ENCODE measurements at regions not wholly inside any gene's neighbourhood (a gene's known extent, or its start where the extent isn't known, plus 50 kb on each side); places are given as distances from the start of the nearest gene placed in this dataset.
"Not testable (repeated sequence)": the region's sequence is repeated elsewhere in the genome, so short reads cannot be mapped to it uniquely, and the experiment has no call there.

- H3K27me3 ChIP-seq (ENCODE audit: low read depth, low read length): no peaks in the 10 kb centered on the region
- peaks cover 4 to 44% of the 10 kb centered on the region in 2 donors for H3K4me1 ChIP-seq (ENCODE audit: control insufficient read depth in 1 of 2, insufficient read depth in 2 of 2, low read length in 2 of 2)
- H3K4me3 ChIP-seq (ENCODE audit: low read depth in 1 of 2, low read length in 2 of 2): no peak overlapping the region
- no peaks in the 10 kb centered on the region for H3K9me3 ChIP-seq (ENCODE audit: control insufficient read depth in 1 of 2, low read length in 2 of 2)
- no peak overlapping the region for H3K27ac ChIP-seq (ENCODE audit: low read length)
- peaks cover 0 to 5% of the 10 kb centered on the region in 2 donors for H3K36me3 ChIP-seq (ENCODE audit: control insufficient read depth in 1 of 2, insufficient read depth in 2 of 2, low read length in 2 of 2)
Measured at GRCh38 chr9:110131499-110131898, 76.5 kb downstream of the C9orf152 start.

- H3K27me3 ChIP-seq (ENCODE audit: low read depth, low read length); H3K4me3 ChIP-seq (ENCODE audit: low read depth in 1 of 2, low read length in 2 of 2); H3K9me3 ChIP-seq (ENCODE audit: control insufficient read depth in 1 of 2, low read length in 2 of 2); H3K27ac ChIP-seq (ENCODE audit: low read length): not testable (repeated sequence)
- Histone ChIP-seq H3K4me1 (ENCODE audit: control insufficient read depth in 1 of 2, insufficient read depth in 2 of 2, low read length in 2 of 2) (peaks cover 0 to 42% of the 10 kb centered on the region in 2 donors), H3K36me3 (ENCODE audit: control insufficient read depth in 1 of 2, insufficient read depth in 2 of 2, low read length in 2 of 2) (peaks cover 8 to 15% of the 10 kb centered on the region in 2 donors)
Measured at GRCh38 chr9:110132531-110132930, 75.4 kb downstream of the C9orf152 start.

- H3K27ac ChIP-seq (ENCODE audit: low read length): peak overlapping the region; percentile 11
- H3K9me3 ChIP-seq (ENCODE audit: control insufficient read depth in 1 of 2, low read length in 2 of 2): no peaks in the 10 kb centered on the region
- H3K36me3 ChIP-seq (ENCODE audit: control insufficient read depth in 1 of 2, insufficient read depth in 2 of 2, low read length in 2 of 2): peaks cover 13 to 20% of the 10 kb centered on the region in 2 donors
- peaks cover 0 to 39% of the 10 kb centered on the region in 2 donors for H3K4me1 ChIP-seq (ENCODE audit: control insufficient read depth in 1 of 2, insufficient read depth in 2 of 2, low read length in 2 of 2)
- H3K4me3 ChIP-seq (ENCODE audit: low read depth in 1 of 2, low read length in 2 of 2): no peak overlapping the region
- no peaks in the 10 kb centered on the region for H3K27me3 ChIP-seq (ENCODE audit: low read depth, low read length)
Measured at GRCh38 chr9:110133059-110133458, 74.9 kb downstream of the C9orf152 start.

- Histone ChIP-seq H3K36me3 (ENCODE audit: control insufficient read depth in 1 of 2, insufficient read depth in 2 of 2, low read length in 2 of 2) (peaks cover 19 to 26% of the 10 kb centered on the region in 2 donors), H3K27ac (ENCODE audit: low read length) (peak overlapping the region; percentile 11), H3K9me3 (ENCODE audit: control insufficient read depth in 1 of 2, low read length in 2 of 2) (no peaks in the 10 kb centered on the region), H3K4me3 (ENCODE audit: low read depth in 1 of 2, low read length in 2 of 2) (no peak overlapping the region), H3K27me3 (ENCODE audit: low read depth, low read length) (no peaks in the 10 kb centered on the region), H3K4me1 (ENCODE audit: control insufficient read depth in 1 of 2, insufficient read depth in 2 of 2, low read length in 2 of 2) (peaks cover 0 to 33% of the 10 kb centered on the region in 2 donors)
Measured at GRCh38 chr9:110133608-110134210, 74.2 kb downstream of the C9orf152 start.

- Histone ChIP-seq H3K27ac (ENCODE audit: low read length) (no peak overlapping the region), H3K36me3 (ENCODE audit: control insufficient read depth in 1 of 2, insufficient read depth in 2 of 2, low read length in 2 of 2) (peaks cover 21 to 26% of the 10 kb centered on the region in 2 donors), H3K4me3 (ENCODE audit: low read depth in 1 of 2, low read length in 2 of 2) (no peak overlapping the region), H3K27me3 (ENCODE audit: low read depth, low read length) (no peaks in the 10 kb centered on the region), H3K9me3 (ENCODE audit: control insufficient read depth in 1 of 2, low read length in 2 of 2) (no peaks in the 10 kb centered on the region), H3K4me1 (ENCODE audit: control insufficient read depth in 1 of 2, insufficient read depth in 2 of 2, low read length in 2 of 2) (peaks cover 0 to 27% of the 10 kb centered on the region in 2 donors)
Measured at GRCh38 chr9:110135846-110136245, 72.1 kb downstream of the C9orf152 start.

- Histone ChIP-seq H3K4me1 (ENCODE audit: control insufficient read depth in 1 of 2, insufficient read depth in 2 of 2, low read length in 2 of 2) (peaks cover 7 to 35% of the 10 kb centered on the region in 2 donors), H3K9me3 (ENCODE audit: control insufficient read depth in 1 of 2, low read length in 2 of 2) (no peaks in the 10 kb centered on the region), H3K27ac (ENCODE audit: low read length) (no peak overlapping the region), H3K4me3 (ENCODE audit: low read depth in 1 of 2, low read length in 2 of 2) (no peak overlapping the region), H3K36me3 (ENCODE audit: control insufficient read depth in 1 of 2, insufficient read depth in 2 of 2, low read length in 2 of 2) (peaks cover 21 to 26% of the 10 kb centered on the region in 2 donors), H3K27me3 (ENCODE audit: low read depth, low read length) (no peaks in the 10 kb centered on the region)
Measured at GRCh38 chr9:110136802-110137201, 71.2 kb downstream of the C9orf152 start.

GRCh38 chr9:110140276-110140675 lies 67.7 kb downstream of the C9orf152 start:
- peaks cover 21 to 26% of the 10 kb centered on the region in 2 donors for H3K36me3 ChIP-seq (ENCODE audit: control insufficient read depth in 1 of 2, insufficient read depth in 2 of 2, low read length in 2 of 2)
- H3K9me3 ChIP-seq (ENCODE audit: control insufficient read depth in 1 of 2, low read length in 2 of 2): no peaks in the 10 kb centered on the region
- H3K27me3 ChIP-seq (ENCODE audit: low read depth, low read length): no peaks in the 10 kb centered on the region
- H3K4me1 ChIP-seq (ENCODE audit: control insufficient read depth in 1 of 2, insufficient read depth in 2 of 2, low read length in 2 of 2): peaks cover 17 to 48% of the 10 kb centered on the region in 2 donors
- H3K4me3 ChIP-seq (ENCODE audit: low read depth in 1 of 2, low read length in 2 of 2): no peak overlapping the region
- H3K27ac ChIP-seq (ENCODE audit: low read length): no peak overlapping the region

GRCh38 chr9:110141227-110141793 lies 66.6 kb downstream of the C9orf152 start:
- Histone ChIP-seq H3K36me3 (ENCODE audit: control insufficient read depth in 1 of 2, insufficient read depth in 2 of 2, low read length in 2 of 2) (peaks cover 21 to 23% of the 10 kb centered on the region in 2 donors), H3K4me3 (ENCODE audit: low read depth in 1 of 2, low read length in 2 of 2) (no peak overlapping the region), H3K9me3 (ENCODE audit: control insufficient read depth in 1 of 2, low read length in 2 of 2) (no peaks in the 10 kb centered on the region), H3K27ac (ENCODE audit: low read length) (no peak overlapping the region), H3K27me3 (ENCODE audit: low read depth, low read length) (no peaks in the 10 kb centered on the region), H3K4me1 (ENCODE audit: control insufficient read depth in 1 of 2, insufficient read depth in 2 of 2, low read length in 2 of 2) (peaks cover 17 to 43% of the 10 kb centered on the region in 2 donors)

- H3K9me3 ChIP-seq (ENCODE audit: control insufficient read depth in 1 of 2, low read length in 2 of 2): no peaks in the 10 kb centered on the region
- H3K27me3 ChIP-seq (ENCODE audit: low read depth, low read length): no peaks in the 10 kb centered on the region
- H3K4me1 ChIP-seq (ENCODE audit: control insufficient read depth in 1 of 2, insufficient read depth in 2 of 2, low read length in 2 of 2): peaks cover 17 to 37% of the 10 kb centered on the region in 2 donors
- no peak overlapping the region for H3K4me3 ChIP-seq (ENCODE audit: low read depth in 1 of 2, low read length in 2 of 2)
- H3K27ac ChIP-seq (ENCODE audit: low read length): no peak overlapping the region
- H3K36me3 ChIP-seq (ENCODE audit: control insufficient read depth in 1 of 2, insufficient read depth in 2 of 2, low read length in 2 of 2): peaks cover 13 to 16% of the 10 kb centered on the region in 2 donors
Measured at GRCh38 chr9:110142253-110142652, 65.7 kb downstream of the C9orf152 start.

GRCh38 chr9:110142868-110143481 lies 65.0 kb downstream of the C9orf152 start:
- no peak overlapping the region for H3K4me3 ChIP-seq (ENCODE audit: low read depth in 1 of 2, low read length in 2 of 2)
- H3K36me3 ChIP-seq (ENCODE audit: control insufficient read depth in 1 of 2, insufficient read depth in 2 of 2, low read length in 2 of 2): peaks cover 6 to 9% of the 10 kb centered on the region in 2 donors
- peaks cover 17 to 35% of the 10 kb centered on the region in 2 donors for H3K4me1 ChIP-seq (ENCODE audit: control insufficient read depth in 1 of 2, insufficient read depth in 2 of 2, low read length in 2 of 2)
- H3K9me3 ChIP-seq (ENCODE audit: control insufficient read depth in 1 of 2, low read length in 2 of 2): no peaks in the 10 kb centered on the region
- H3K27ac ChIP-seq (ENCODE audit: low read length): no peak overlapping the region
- H3K27me3 ChIP-seq (ENCODE audit: low read depth, low read length): no peaks in the 10 kb centered on the region

GRCh38 chr9:110143485-110143884 lies 64.5 kb downstream of the C9orf152 start:
- Histone ChIP-seq H3K27ac (ENCODE audit: low read length) (no peak overlapping the region), H3K4me1 (ENCODE audit: control insufficient read depth in 1 of 2, insufficient read depth in 2 of 2, low read length in 2 of 2) (peaks cover 17 to 37% of the 10 kb centered on the region in 2 donors)

More at GRCh38 chr9:110143485-110143884, 64.5 kb downstream of the C9orf152 start:
- H3K4me3 ChIP-seq (ENCODE audit: low read depth in 1 of 2, low read length in 2 of 2): no peak overlapping the region
- no peaks in the 10 kb centered on the region for H3K27me3 ChIP-seq (ENCODE audit: low read depth, low read length)
- H3K9me3 ChIP-seq (ENCODE audit: control insufficient read depth in 1 of 2, low read length in 2 of 2): no peaks in the 10 kb centered on the region
- H3K36me3 ChIP-seq (ENCODE audit: control insufficient read depth in 1 of 2, insufficient read depth in 2 of 2, low read length in 2 of 2): peaks cover 1 to 4% of the 10 kb centered on the region in 2 donors
